H9 (cell line): ENCODE measurements at regions not wholly inside any gene's neighbourhood (a gene's known extent, or its start where the extent isn't known, plus 50 kb on each side); places are given as distances from the start of the nearest gene placed in this dataset.

Experiments
- DNase-seq: peaks from one replicate; pipeline ENCODE4 v3.0.0-alpha.2; 2017
- H2AFZ ChIP-seq: one replicate; pipeline ENCODE4 v1.6.1; 2013; ENCODE audit warnings: mild to moderate bottlenecking, low read length, control low read depth, moderate library complexity
- H2AK5ac ChIP-seq: 2 replicates; pipeline ENCODE4 v1.6.1; 2013; ENCODE audit warnings: low read length, control low read depth, mixed read lengths; ENCODE audit not compliant: insufficient read length
- H2BK120ac ChIP-seq: one replicate; pipeline ENCODE4 v1.6.1; 2013; ENCODE audit warnings: low read depth, mild to moderate bottlenecking, low read length, control low read depth, inconsistent platforms; ENCODE audit not compliant: poor library complexity, severe bottlenecking
- H2BK12ac ChIP-seq: 2 replicates; pipeline ENCODE4 v1.6.1; 2013; ENCODE audit warnings: low read length, control low read depth, mixed read lengths, low read depth; ENCODE audit not compliant: insufficient read length
- H2BK15ac ChIP-seq: 2 replicates; pipeline ENCODE4 v1.6.1; 2013; ENCODE audit warnings: low read depth, low read length, control low read depth
- H2BK20ac ChIP-seq: one replicate; pipeline ENCODE4 v1.6.1; 2013; ENCODE audit warnings: low read depth, mild to moderate bottlenecking, low read length, control low read depth, inconsistent platforms; ENCODE audit not compliant: poor library complexity, severe bottlenecking
- H2BK5ac ChIP-seq: 2 replicates; pipeline ENCODE4 v1.6.1; 2013; ENCODE audit warnings: low read length, control low read depth, mixed read lengths; ENCODE audit not compliant: insufficient read length
- H3K14ac ChIP-seq: 2 replicates; pipeline ENCODE4 v1.6.1; 2013; ENCODE audit warnings: low read length, control low read depth; ENCODE audit not compliant: insufficient read depth
- H3K18ac ChIP-seq: 2 replicates; pipeline ENCODE4 v1.6.1; 2013; ENCODE audit warnings: low read depth, mild to moderate bottlenecking, mixed read lengths, low read length, control low read depth; ENCODE audit not compliant: insufficient read length
- H3K23ac ChIP-seq: 2 replicates; pipeline ENCODE4 v1.6.1; 2013; ENCODE audit warnings: low read length, control low read depth, mixed read lengths, low read depth; ENCODE audit not compliant: insufficient read length
- H3K23me2 ChIP-seq: 2 replicates; pipeline ENCODE4 v1.6.1; 2013; ENCODE audit warnings: low read depth, mild to moderate bottlenecking, mixed read lengths, low read length, control low read depth; ENCODE audit not compliant: insufficient read length, poor library complexity, severe bottlenecking
- H3K27ac ChIP-seq: 2 replicates; pipeline ENCODE4 v1.5.1; 2013; ENCODE audit warnings: low read length, control low read depth, mixed read lengths, low read depth; ENCODE audit not compliant: insufficient read length
- H3K27me3 ChIP-seq: 2 replicates; pipeline ENCODE4 v1.6.1; 2013; ENCODE audit warnings: low read length, control low read depth, inconsistent platforms; ENCODE audit not compliant: insufficient read depth
- H3K4ac ChIP-seq: 2 replicates; pipeline ENCODE4 v1.6.1; 2013; ENCODE audit warnings: low read depth, mild to moderate bottlenecking, control low read depth, inconsistent platforms, low read length, moderate library complexity
- H3K4me1 ChIP-seq: 2 replicates; pipeline ENCODE4 v1.6.1; 2013; ENCODE audit warnings: low read length, control low read depth, inconsistent platforms; ENCODE audit not compliant: insufficient read depth
- H3K4me2 ChIP-seq: 2 replicates; pipeline ENCODE4 v1.6.1; 2013; ENCODE audit warnings: low read length, control low read depth, mixed read lengths; ENCODE audit not compliant: insufficient read length, insufficient read depth
- H3K56ac ChIP-seq: 2 replicates; pipeline ENCODE4 v1.6.1; 2013; ENCODE audit warnings: low read depth, mild to moderate bottlenecking, mixed read lengths, low read length, control low read depth; ENCODE audit not compliant: insufficient read length
- H3K79me1 ChIP-seq: 2 replicates; pipeline ENCODE4 v1.6.1; 2013; ENCODE audit warnings: low read depth, mild to moderate bottlenecking, moderate library complexity, low read length, control low read depth, inconsistent platforms; ENCODE audit not compliant: insufficient read depth, poor library complexity, severe bottlenecking
- H3K79me2 ChIP-seq: 2 replicates; pipeline ENCODE4 v1.6.1; 2013; ENCODE audit warnings: low read length, control low read depth, inconsistent platforms; ENCODE audit not compliant: insufficient read depth
- H3K9ac ChIP-seq: 2 replicates; pipeline ENCODE4 v1.6.1; 2013; ENCODE audit warnings: low read length, control low read depth, mixed read lengths; ENCODE audit not compliant: insufficient read length; ENCODE audit errors: extremely low read depth
- H3K9me3 ChIP-seq: one replicate; pipeline ENCODE4 v1.6.1; 2013; ENCODE audit warnings: low read depth, low read length, inconsistent platforms; ENCODE audit not compliant: control insufficient read depth
- H3T11ph ChIP-seq: one replicate; pipeline ENCODE4 v1.6.1; 2013; ENCODE audit warnings: mild to moderate bottlenecking, low read length, control low read depth, inconsistent platforms
- H4K20me1 ChIP-seq: one replicate; pipeline ENCODE4 v1.6.1; 2013; ENCODE audit not compliant: control insufficient read depth, insufficient read length, insufficient read depth
- H4K5ac ChIP-seq: 2 replicates; pipeline ENCODE4 v1.6.1; 2013; ENCODE audit warnings: low read depth, mild to moderate bottlenecking, mixed read lengths, low read length, control low read depth; ENCODE audit not compliant: insufficient read length
- H4K8ac ChIP-seq: replicated peaks from 2 replicates; pipeline ENCODE4 v1.6.1; 2013; ENCODE audit warnings: low read length, control low read depth, mixed read lengths, low read depth; ENCODE audit not compliant: insufficient read length
- H4K91ac ChIP-seq: 2 replicates; pipeline ENCODE4 v1.6.1; 2013; ENCODE audit warnings: low read depth, mild to moderate bottlenecking, moderate library complexity, mixed read lengths, low read length, control low read depth; ENCODE audit not compliant: insufficient read length
- H3K27ac Mint-ChIP-seq, 3 experiments: 2 replicates in 2 of 3; 3 replicates in 1 of 3; pipeline ENCODE4 v1.8.0; 2020 to 2021; ENCODE audit warnings: mixed read lengths in 3 of 3, mild to moderate bottlenecking in 1 of 3, moderate library complexity in 1 of 3
- H3K27me3 Mint-ChIP-seq: 2 replicates; pipeline ENCODE4 v1.8.0; 2021; ENCODE audit warnings: low read depth, mild to moderate bottlenecking, moderate library complexity, mixed read lengths
- H3K36me3 Mint-ChIP-seq, 3 experiments: 2 replicates in 2 of 3; 3 replicates in 1 of 3; pipeline ENCODE4 v1.8.0; 2020 to 2021; ENCODE audit warnings: low read depth in 3 of 3, mixed read lengths in 3 of 3; ENCODE audit not compliant: insufficient read depth in 1 of 3
- H3K4me1 Mint-ChIP-seq, 2 experiments: 2 replicates each; pipeline ENCODE4 v1.8.0; 2020; ENCODE audit warnings: mixed read lengths in 2 of 2
- H3K4me3 Mint-ChIP-seq, 2 experiments: 2 replicates in 1 of 2; 3 replicates in 1 of 2; pipeline ENCODE4 v1.8.0; 2020 to 2021; ENCODE audit warnings: mild to moderate bottlenecking in 2 of 2, mixed read lengths in 2 of 2, moderate library complexity in 1 of 2
- H3K9me3 Mint-ChIP-seq, 2 experiments: 2 replicates in 1 of 2; 3 replicates in 1 of 2; pipeline ENCODE4 v1.8.0; 2020; ENCODE audit warnings: mild to moderate bottlenecking in 2 of 2, mixed read lengths in 2 of 2, moderate library complexity in 1 of 2
- WGBS: extraction: QIAGEN DNeasy Blood & Tissue Kit; methylation state at CpG from one replicate; pipeline ENCODE4 v1.1.7; 2013; ENCODE audit warnings: missing lambda C conversion rate, low lambda C conversion rate, mixed read lengths; ENCODE audit not compliant: insufficient read length; ENCODE audit errors: extremely low coverage; 5-methylcytosine and 5-hydroxymethylcytosine counted together
- TF ChIP-seq, protein P1 (sequence below): fragments of 200-600 bp; sonication (generic); conservative IDR thresholded peaks from 3 replicates; pipeline ENCODE4 v1.8.0; 2021; ENCODE audit warnings: antibody characterized with exemption, mild to moderate bottlenecking

- no peak overlapping the region for H2AK5ac ChIP-seq
- H3K27ac ChIP-seq, result no peak overlapping the region
- H3K79me1 ChIP-seq, result no peaks in the 10 kb centered on the region
- no peak overlapping the region for H3T11ph ChIP-seq
- no peaks in the 10 kb centered on the region for H4K20me1 ChIP-seq
- H3K4me3 Mint-ChIP-seq, result no peak overlapping the region
- H3K9ac ChIP-seq, result no peak overlapping the region
- no peak overlapping the region for H2BK20ac ChIP-seq
- no CpG with 5 or more reads among the region's 8 CpGs for WGBS
- DNase-seq, result no peak
- no peak overlapping the region for H2BK15ac ChIP-seq
- no peak overlapping the region for H2BK12ac ChIP-seq
- no peak overlapping the region for H3K14ac ChIP-seq
- H3K23me2 ChIP-seq, result no peaks in the 10 kb centered on the region
- H3K27ac Mint-ChIP-seq, result no peak overlapping the region; a peak in 2 of 7 replicates
- no peak overlapping the region for H3K4ac ChIP-seq
- no peak overlapping the region for H2AFZ ChIP-seq
- H3K4me1 ChIP-seq, result peaks cover 3% of the 10 kb centered on the region; the same call in 1 of the 2 replicates
- peaks cover 0 to 13% (median 4%) of the 10 kb centered on the region in 3 experiments; a peak in 3 of 7 replicates for H3K36me3 Mint-ChIP-seq
- no peaks in the 10 kb centered on the region for H3K9me3 ChIP-seq
- no peak overlapping the region for H3K4me2 ChIP-seq
- peaks cover 11 to 12% of the 10 kb centered on the region in 2 experiments for H3K4me1 Mint-ChIP-seq
- no peak overlapping the region for H3K56ac ChIP-seq
- H2BK120ac ChIP-seq, result no peak overlapping the region
- no peaks in the 10 kb centered on the region for H3K27me3 ChIP-seq
- H3K18ac ChIP-seq, result no peak overlapping the region
- no peaks in the 10 kb centered on the region for H3K79me2 ChIP-seq
- no peak overlapping the region for H4K91ac ChIP-seq
- no peak overlapping the region for H4K5ac ChIP-seq
- H2BK5ac ChIP-seq, result no peak overlapping the region
- TF ChIP-seq, protein P1, sequence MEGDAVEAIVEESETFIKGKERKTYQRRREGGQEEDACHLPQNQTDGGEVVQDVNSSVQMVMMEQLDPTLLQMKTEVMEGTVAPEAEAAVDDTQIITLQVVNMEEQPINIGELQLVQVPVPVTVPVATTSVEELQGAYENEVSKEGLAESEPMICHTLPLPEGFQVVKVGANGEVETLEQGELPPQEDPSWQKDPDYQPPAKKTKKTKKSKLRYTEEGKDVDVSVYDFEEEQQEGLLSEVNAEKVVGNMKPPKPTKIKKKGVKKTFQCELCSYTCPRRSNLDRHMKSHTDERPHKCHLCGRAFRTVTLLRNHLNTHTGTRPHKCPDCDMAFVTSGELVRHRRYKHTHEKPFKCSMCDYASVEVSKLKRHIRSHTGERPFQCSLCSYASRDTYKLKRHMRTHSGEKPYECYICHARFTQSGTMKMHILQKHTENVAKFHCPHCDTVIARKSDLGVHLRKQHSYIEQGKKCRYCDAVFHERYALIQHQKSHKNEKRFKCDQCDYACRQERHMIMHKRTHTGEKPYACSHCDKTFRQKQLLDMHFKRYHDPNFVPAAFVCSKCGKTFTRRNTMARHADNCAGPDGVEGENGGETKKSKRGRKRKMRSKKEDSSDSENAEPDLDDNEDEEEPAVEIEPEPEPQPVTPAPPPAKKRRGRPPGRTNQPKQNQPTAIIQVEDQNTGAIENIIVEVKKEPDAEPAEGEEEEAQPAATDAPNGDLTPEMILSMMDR, result no peak
- no peak overlapping the region for H4K8ac ChIP-seq
- H3K9me3 Mint-ChIP-seq, result peaks cover 5 to 13% of the 10 kb centered on the region in 2 experiments; a peak in 2 of 5 replicates
- H3K23ac ChIP-seq, result no peak overlapping the region
- no peaks in the 10 kb centered on the region for H3K27me3 Mint-ChIP-seq
These were observed 167.0 kb upstream of the SASH1 start for GRCh38 chr6:148175550-148176188.
